ENCODE measurements at regions not wholly inside any gene's neighbourhood (a gene's known extent, or its start where the extent isn't known, plus 50 kb on each side); places are given as distances from the start of the nearest gene placed in this dataset.

GRCh38 chr2:159860581-159861310 lies 62.7 kb upstream of the CD302 start:
- POLR2A ChIA-PET, result no interaction called here
- 56% methylated on average over 4 of the region's 4 CpGs for WGBS (ENCODE audit: missing lambda C conversion rate)
- DNase-seq (ENCODE audit: low read depth in 1 of 2, low spot score in 1 of 2) (no peak), ATAC-seq (no peak), FAIRE-seq (no peak)
- Histone ChIP-seq H3K4me3 (no peak overlapping the region), H3K27ac (no peak overlapping the region), H3K4me2 (no peak overlapping the region), H3K9me3 (no peaks in the 10 kb centered on the region), H3K4me1 (no peaks in the 10 kb centered on the region)
- TF ChIP-seq RARB (CRISPR knock-in tag; IDR thresholded peaks at IDR 0.05), result no peak
- TF ChIP-seq TP53 (CRISPR knock-in tag; IDR thresholded peaks at IDR 0.05), result no peak
- no peak for TF ChIP-seq ATOH8 (CRISPR knock-in tag; IDR thresholded peaks at IDR 0.05; ENCODE audit: low read depth)
- TF ChIP-seq CBX2 (IDR thresholded peaks at IDR 0.05; ENCODE audit: borderline replicate concordance, low read depth), result no peak
- TF ChIP-seq CHD2 (IDR thresholded peaks at IDR 0.05; ENCODE audit: low read length, partially characterized antibody), result no peak
- TF ChIP-seq GATA3 (IDR thresholded peaks at IDR 0.05; ENCODE audit: borderline replicate concordance), result no peak
- TF ChIP-seq NFE2L2 (conservative IDR thresholded peaks at IDR 0.05; ENCODE audit: low read length), result no peak
- no peak for TF ChIP-seq HOXA7 (CRISPR knock-in tag; IDR thresholded peaks at IDR 0.05)
- TF ChIP-seq CHD4 (IDR thresholded peaks at IDR 0.05; ENCODE audit: borderline replicate concordance), result no peak
- no peak for TF ChIP-seq BHLHE40 (IDR thresholded peaks at IDR 0.05; ENCODE audit: low read depth, low read length)
- TF ChIP-seq ZFP36 (IDR thresholded peaks at IDR 0.05; ENCODE audit: borderline replicate concordance, partially characterized antibody), result no peak
- CTCF ChIA-PET, result no interaction called here

- DNase-seq (ENCODE audit: low read depth in 1 of 2, low spot score in 1 of 2), result no peak
- ChIA-PET CTCF (no interaction called here), POLR2A (no interaction called here)
Measured at GRCh38 chr2:159859583-159859982, 61.6 kb upstream of the CD302 start.

GRCh38 chr2:159856760-159857159 lies 58.8 kb upstream of the CD302 start:
- no peak overlapping the region for H3K4me2 ChIP-seq
- ATAC-seq (no peak), FAIRE-seq (no peak), DNase-seq (ENCODE audit: low read depth in 1 of 2, low spot score in 1 of 2) (no peak)
- 28% methylated on average over 2 of the region's 2 CpGs for WGBS (ENCODE audit: missing lambda C conversion rate)
- CTCF ChIA-PET, result no interaction called here
- no peak overlapping the region for H3K27ac ChIP-seq
- POLR2A ChIA-PET, result no interaction called here
- no peaks in the 10 kb centered on the region for H3K9me3 ChIP-seq
- H3K4me3 ChIP-seq, result no peak overlapping the region
- no peaks in the 10 kb centered on the region for H3K4me1 ChIP-seq
- TF ChIP-seq RCOR1 (IDR thresholded peaks at IDR 0.05; ENCODE audit: low read depth, low read length) (no peak), FOSB (CRISPR knock-in tag; IDR thresholded peaks at IDR 0.05) (no peak), CBX2 (IDR thresholded peaks at IDR 0.05; ENCODE audit: borderline replicate concordance, low read depth) (no peak), CEBPB (IDR thresholded peaks at IDR 0.05) (no peak), HEYL (CRISPR knock-in tag; IDR thresholded peaks at IDR 0.05) (no peak), MYC (IDR thresholded peaks at IDR 0.05; ENCODE audit: borderline replicate concordance, low read length) (no peak), MAFK (IDR thresholded peaks at IDR 0.05; ENCODE audit: partially characterized antibody) (no peak), TP53 (CRISPR knock-in tag; IDR thresholded peaks at IDR 0.05) (no peak), FOXS1 (CRISPR knock-in tag; IDR thresholded peaks at IDR 0.05) (no peak), KDM1A (IDR thresholded peaks at IDR 0.05; ENCODE audit: low read depth) (no peak), BCL3 (IDR thresholded peaks at IDR 0.05) (no peak), PHF8 (IDR thresholded peaks at IDR 0.05; ENCODE audit: borderline replicate concordance, low read depth) (no peak), HDAC2 (IDR thresholded peaks at IDR 0.05) (no peak), HOXB13 (CRISPR knock-in tag; IDR thresholded peaks at IDR 0.05; ENCODE audit: low read depth) (no peak)

More at GRCh38 chr2:159859583-159859982, 61.6 kb upstream of the CD302 start:
- H3K9me3 ChIP-seq, result no peaks in the 10 kb centered on the region
- no peak overlapping the region for H3K4me3 ChIP-seq
- 76% methylated on average over 1 of the region's 1 CpG for WGBS (ENCODE audit: missing lambda C conversion rate)
- no peak overlapping the region for H3K4me2 ChIP-seq
- H3K4me1 ChIP-seq, result no peaks in the 10 kb centered on the region
- no peak for FAIRE-seq
- H3K27ac ChIP-seq, result no peak overlapping the region
- ATAC-seq, result no peak
- TF ChIP-seq MAFK (IDR thresholded peaks at IDR 0.05; ENCODE audit: partially characterized antibody) (no peak), TP53 (CRISPR knock-in tag; IDR thresholded peaks at IDR 0.05) (no peak), NR3C1 (IDR thresholded peaks at IDR 0.05) (no peak), KDM1A (IDR thresholded peaks at IDR 0.05; ENCODE audit: low read depth) (no peak), USF2 (IDR thresholded peaks at IDR 0.05) (no peak), POLR2A (IDR thresholded peaks at IDR 0.05; ENCODE audit: low read length) (no peak), HOXB13 (CRISPR knock-in tag; IDR thresholded peaks at IDR 0.05; ENCODE audit: low read depth) (no peak), MYC (IDR thresholded peaks at IDR 0.05; ENCODE audit: borderline replicate concordance, low read length) (no peak), ZNF302 (CRISPR knock-in tag; IDR thresholded peaks at IDR 0.05) (no peak), SMC3 (IDR thresholded peaks at IDR 0.05) (no peak), EP300 (IDR thresholded peaks at IDR 0.05) (no peak), RCOR1 (IDR thresholded peaks at IDR 0.05; ENCODE audit: low read depth, low read length) (no peak), HOXB5 (CRISPR knock-in tag; IDR thresholded peaks at IDR 0.05) (no peak), HMGXB4 (CRISPR knock-in tag; IDR thresholded peaks at IDR 0.05; ENCODE audit: borderline replicate concordance) (no peak)

All from A549 (cell line).